Activated CD4-positive, alpha-beta T cell treated with anti-CD3 and anti-CD28 coated beads, Interleukin-10, Interleukin-2, amounts not matched to agents 100 ng/mL and 50 ng/mL, durations not matched to agents 16 hours and 8 hours (primary cell): ENCODE measurements at regions not wholly inside any gene's neighbourhood (a gene's known extent, or its start where the extent isn't known, plus 50 kb on each side); places are given as distances from the start of the nearest gene placed in this dataset.
"Not testable (repeated sequence)": the region's sequence is repeated elsewhere in the genome, so short reads cannot be mapped to it uniquely, and the experiment has no call there.

Experiments
- DNase-seq: peaks from one replicate; pipeline ENCODE4 v3.0.0-alpha.2; 2020

- DNase-seq = no peak
Measured at GRCh38 chr2:75432761-75433361, 127.9 kb downstream of the EVA1A start.

- no peak for DNase-seq
Measured at GRCh38 chr2:75431763-75432162, 129.0 kb downstream of the EVA1A start.

- DNase-seq = no peak
Measured at GRCh38 chr2:75431276-75431675, 129.5 kb downstream of the EVA1A start.

GRCh38 chr2:75430449-75430848, 130.3 kb downstream of the EVA1A start:
- not testable (repeated sequence) for DNase-seq

GRCh38 chr2:75428646-75429443, 131.9 kb downstream of the EVA1A start:
- no peak for DNase-seq

- no peak for DNase-seq
Measured at GRCh38 chr2:75428060-75428459, 132.7 kb downstream of the EVA1A start.

GRCh38 chr2:75424936-75425619, 135.7 kb downstream of the EVA1A start:
- DNase-seq = no peak

GRCh38 chr2:75421986-75422385, 138.8 kb downstream of the EVA1A start:
- no peak for DNase-seq

- no peak for DNase-seq
Measured at GRCh38 chr2:75416420-75417342, 144.1 kb downstream of the EVA1A start.

GRCh38 chr2:75415731-75416130, 145.0 kb downstream of the EVA1A start:
- no peak for DNase-seq

GRCh38 chr2:75415111-75415626, 145.6 kb downstream of the EVA1A start:
- DNase-seq = no peak

GRCh38 chr2:75411574-75411973, 149.2 kb downstream of the EVA1A start:
- DNase-seq = no peak

- no peak for DNase-seq
Measured at GRCh38 chr2:75410702-75411101, 150.0 kb downstream of the EVA1A start.

GRCh38 chr2:75408771-75409170, 152.0 kb downstream of the EVA1A start:
- DNase-seq = no peak

- no peak for DNase-seq
Measured at GRCh38 chr2:75407038-75407530, 153.7 kb downstream of the EVA1A start.

- DNase-seq = no peak
Measured at GRCh38 chr2:75406131-75406581, 154.6 kb downstream of the EVA1A start.

- DNase-seq = no peak
Measured at GRCh38 chr2:75405000-75405399, 155.7 kb downstream of the EVA1A start.

GRCh38 chr2:75403991-75404428, 156.7 kb downstream of the EVA1A start:
- peak; percentile 54 for DNase-seq

GRCh38 chr2:75396314-75396713, 164.4 kb downstream of the EVA1A start:
- DNase-seq = no peak

GRCh38 chr2:75394764-75395163, 166.0 kb downstream of the EVA1A start:
- not testable (repeated sequence) for DNase-seq

- DNase-seq = no peak
Measured at GRCh38 chr2:75390169-75390568, 170.6 kb downstream of the EVA1A start.

- DNase-seq = no peak
Measured at GRCh38 chr2:75389271-75389670, 171.5 kb downstream of the EVA1A start.
